HUES64 (cell line): ENCODE measurements at regions not wholly inside any gene's neighbourhood (a gene's known extent, or its start where the extent isn't known, plus 50 kb on each side); places are given as distances from the start of the nearest gene placed in this dataset.

Experiments used
- H3K27ac ChIP-seq: 2 replicates; pipeline ENCODE4 v1.7.0; 2013; ENCODE audit warnings: low read depth, low read length, inconsistent platforms
- H3K27me3 ChIP-seq: 2 replicates; pipeline ENCODE4 v1.6.1; 2013; ENCODE audit warnings: mild to moderate bottlenecking, low read length; ENCODE audit not compliant: insufficient read depth
- H3K36me3 ChIP-seq: 2 replicates; pipeline ENCODE4 v1.6.1; 2013; ENCODE audit warnings: mild to moderate bottlenecking, low read length; ENCODE audit not compliant: insufficient read depth
- H3K4me1 ChIP-seq: 2 replicates; pipeline ENCODE4 v1.6.1; 2013; ENCODE audit warnings: mild to moderate bottlenecking, low read length, moderate library complexity; ENCODE audit not compliant: insufficient read depth
- H3K4me3 ChIP-seq: 2 replicates; pipeline ENCODE4 v1.5.1; 2013; ENCODE audit warnings: mild to moderate bottlenecking, low read length, moderate library complexity
- H3K9ac ChIP-seq: 2 replicates; pipeline ENCODE4 v1.6.1; 2013; ENCODE audit warnings: mild to moderate bottlenecking, low read depth, low read length
- H3K9me3 ChIP-seq: 2 replicates; pipeline ENCODE4 v1.6.1; 2013; ENCODE audit warnings: low read depth, low read length; ENCODE audit not compliant: insufficient read depth
- WGBS: fragments of 150-250, 120-280 bp; methylation state at CpG from one replicate; pipeline ENCODE4 v1.1.7; 2013; ENCODE audit warnings: missing lambda C conversion rate; 5-methylcytosine and 5-hydroxymethylcytosine counted together

DNA sequence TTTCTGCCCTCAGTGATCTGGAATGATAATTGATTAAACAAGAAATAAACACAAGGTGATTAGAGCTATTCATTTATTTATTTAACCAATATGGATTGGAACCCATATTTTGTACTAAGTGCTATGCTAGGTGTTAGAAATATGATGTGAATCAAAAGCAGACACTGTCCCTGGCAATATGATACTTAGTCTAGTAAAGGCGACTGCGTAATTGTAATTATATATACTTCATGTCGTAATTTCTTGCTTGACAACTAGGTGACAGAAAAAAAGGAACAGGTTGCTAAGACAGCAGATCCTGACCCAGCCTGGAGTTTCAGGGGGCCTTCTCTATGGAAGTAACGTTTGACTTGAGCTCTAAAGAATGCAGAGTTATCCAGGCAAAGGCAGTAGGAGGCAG is 236.5 kb upstream of the F9 start:
- WGBS, result 94% methylated on average over 4 of the region's 4 CpGs
- H3K4me3 ChIP-seq, result no peak overlapping the region

DNA sequence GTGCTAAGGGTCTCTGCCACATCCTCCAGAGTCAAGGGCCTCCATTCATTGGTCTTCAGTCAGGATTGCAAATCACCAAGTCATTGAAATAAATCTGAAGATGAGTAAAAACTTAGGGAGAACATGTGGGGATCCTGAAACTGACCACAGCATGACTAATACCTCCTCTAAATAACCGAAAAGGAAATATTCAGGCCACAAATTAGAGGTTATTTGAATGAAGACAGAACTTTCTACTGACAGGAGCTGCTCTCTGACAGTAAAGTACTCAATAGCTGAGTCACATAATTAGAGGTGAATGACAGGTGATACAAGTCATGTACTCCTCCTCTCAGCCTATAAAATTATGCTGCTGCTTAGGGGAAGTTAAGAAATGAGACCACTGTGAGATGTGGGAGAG is 240.2 kb upstream of the F9 start:
- WGBS, result no CpG with 5 or more reads among the region's 1 CpG

More for the DNA sequence above, 236.5 kb upstream of the F9 start:
- no peaks in the 10 kb centered on the region for H3K36me3 ChIP-seq
- H3K27me3 ChIP-seq, result no peaks in the 10 kb centered on the region
- no peaks in the 10 kb centered on the region for H3K4me1 ChIP-seq
- H3K9me3 ChIP-seq, result no peaks in the 10 kb centered on the region
- no peak overlapping the region for H3K9ac ChIP-seq
- no peak overlapping the region for H3K27ac ChIP-seq

DNA sequence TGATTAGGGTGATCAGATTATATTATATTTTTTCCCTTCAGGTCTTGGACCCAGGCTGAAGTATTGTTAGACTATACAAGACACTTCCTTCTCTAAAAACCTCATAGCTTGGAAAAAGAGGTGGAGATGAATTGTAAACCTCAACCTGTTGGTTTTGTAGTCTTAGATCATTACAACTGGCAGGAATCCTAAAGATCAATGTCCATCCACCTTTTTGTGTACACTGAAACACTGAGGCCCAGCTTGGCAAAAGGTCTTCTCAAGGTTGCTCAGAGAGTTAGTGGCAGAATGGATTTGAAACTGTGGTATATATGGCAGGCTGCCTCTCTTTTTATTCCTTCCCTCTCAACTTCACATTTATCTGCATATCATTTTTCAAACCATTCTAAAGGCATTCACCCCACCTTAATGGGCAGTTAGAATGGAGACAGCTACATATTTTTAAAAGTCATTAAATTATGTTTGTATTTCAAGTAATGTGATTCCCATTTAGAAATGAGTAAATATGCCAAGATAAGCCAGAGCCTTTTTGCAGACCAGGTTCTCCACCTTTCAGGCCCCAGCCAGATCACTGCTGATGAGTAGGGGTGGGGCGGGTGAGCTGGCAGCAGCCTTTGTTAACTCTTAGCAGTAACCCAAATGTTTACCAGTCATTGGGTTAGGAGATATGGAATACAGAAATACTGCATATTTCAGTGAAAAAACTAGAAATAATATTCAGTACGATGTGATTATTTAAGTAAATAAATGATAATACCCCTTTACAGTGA is 243.2 kb upstream of the F9 start:
- no peak overlapping the region for H3K4me3 ChIP-seq
- no peaks in the 10 kb centered on the region for H3K27me3 ChIP-seq
- no peaks in the 10 kb centered on the region for H3K4me1 ChIP-seq
- WGBS, result 100% methylated on average over 1 of the region's 2 CpGs
- no peaks in the 10 kb centered on the region for H3K36me3 ChIP-seq
- H3K9ac ChIP-seq, result no peak overlapping the region
- H3K9me3 ChIP-seq, result no peaks in the 10 kb centered on the region
- H3K27ac ChIP-seq, result no peak overlapping the region

More for the DNA sequence above, 240.2 kb upstream of the F9 start:
- Histone ChIP-seq H3K4me3 (no peak overlapping the region), H3K27me3 (no peaks in the 10 kb centered on the region), H3K9ac (no peak overlapping the region), H3K9me3 (no peaks in the 10 kb centered on the region), H3K4me1 (no peaks in the 10 kb centered on the region), H3K27ac (no peak overlapping the region), H3K36me3 (no peaks in the 10 kb centered on the region)

- Histone ChIP-seq H3K27ac (no peak overlapping the region), H3K36me3 (no peaks in the 10 kb centered on the region), H3K4me1 (no peaks in the 10 kb centered on the region), H3K9ac (no peak overlapping the region), H3K27me3 (no peaks in the 10 kb centered on the region), H3K4me3 (no peak overlapping the region), H3K9me3 (no peaks in the 10 kb centered on the region)
- WGBS, result 90% methylated on average over 2 of the region's 2 CpGs
These were observed 244.2 kb upstream of the F9 start for GRCh38 chrX:139286342-139286741.

- no peaks in the 10 kb centered on the region for H3K36me3 ChIP-seq
- 100% methylated on average over 2 of the region's 3 CpGs for WGBS
- H3K4me3 ChIP-seq, result no peak overlapping the region
- no peaks in the 10 kb centered on the region for H3K4me1 ChIP-seq
- H3K9ac ChIP-seq, result no peak overlapping the region
- H3K27ac ChIP-seq, result no peak overlapping the region
- no peaks in the 10 kb centered on the region for H3K27me3 ChIP-seq
- no peaks in the 10 kb centered on the region for H3K9me3 ChIP-seq
These were observed 262.7 kb upstream of the F9 start for GRCh38 chrX:139267851-139268250.

- no peaks in the 10 kb centered on the region for H3K9me3 ChIP-seq
- 89% methylated on average over 2 of the region's 3 CpGs for WGBS
These were observed 284.2 kb upstream of the F9 start for GRCh38 chrX:139246295-139246694.

DNA sequence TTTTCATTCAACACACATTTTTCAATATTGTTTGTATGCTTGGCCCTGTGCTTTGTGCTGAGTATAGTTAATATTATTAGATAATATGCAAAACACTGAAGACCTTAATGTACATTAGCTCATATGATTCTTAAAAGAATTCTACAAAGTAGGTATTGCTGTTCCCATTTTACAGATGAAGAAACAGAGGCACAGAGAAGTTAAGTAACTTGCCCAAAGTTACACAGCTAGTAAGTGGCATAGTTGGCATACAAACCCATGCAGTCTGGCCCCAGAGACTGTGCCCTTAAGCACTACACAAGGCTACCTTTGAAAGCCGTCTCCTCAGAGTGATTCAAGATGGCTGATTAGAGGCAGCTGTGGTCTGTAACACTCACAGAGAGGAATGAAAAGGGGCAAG is 293.4 kb upstream of the F9 start:
- no peaks in the 10 kb centered on the region for H3K9me3 ChIP-seq
- 83% methylated on average over 1 of the region's 1 CpG for WGBS
- no peak overlapping the region for H3K4me3 ChIP-seq
- no peak overlapping the region for H3K9ac ChIP-seq
- no peaks in the 10 kb centered on the region for H3K4me1 ChIP-seq
- no peak overlapping the region for H3K27ac ChIP-seq
- H3K36me3 ChIP-seq, result no peaks in the 10 kb centered on the region
- H3K27me3 ChIP-seq, result no peaks in the 10 kb centered on the region

More at GRCh38 chrX:139246295-139246694, 284.2 kb upstream of the F9 start:
- Histone ChIP-seq H3K27ac (no peak overlapping the region), H3K9ac (no peak overlapping the region), H3K27me3 (no peaks in the 10 kb centered on the region), H3K4me1 (no peaks in the 10 kb centered on the region), H3K36me3 (no peaks in the 10 kb centered on the region), H3K4me3 (no peak overlapping the region)

DNA sequence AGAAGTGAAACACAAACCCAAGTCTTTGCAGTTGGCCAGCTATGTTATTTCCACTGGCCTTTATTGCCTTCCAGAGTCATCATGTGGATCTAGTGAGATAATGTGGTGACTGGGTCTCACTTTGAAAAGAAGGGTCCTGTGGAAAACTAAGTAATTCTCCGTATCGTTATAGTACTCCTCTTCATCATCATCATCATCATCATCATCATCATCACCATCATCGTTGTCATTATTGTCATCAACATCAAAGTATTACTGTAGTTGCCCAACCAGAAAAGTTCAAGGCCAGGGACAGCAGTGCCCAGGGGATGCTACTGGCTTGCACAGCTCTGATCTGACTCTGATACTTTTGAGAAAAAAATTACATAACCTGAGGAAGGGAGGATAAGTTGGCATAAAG is 295.6 kb upstream of the F9 start:
- no peaks in the 10 kb centered on the region for H3K36me3 ChIP-seq
- H3K27me3 ChIP-seq, result no peaks in the 10 kb centered on the region
- no peak overlapping the region for H3K4me3 ChIP-seq
- no peaks in the 10 kb centered on the region for H3K9me3 ChIP-seq
- H3K4me1 ChIP-seq, result no peaks in the 10 kb centered on the region
- WGBS, result 93% methylated on average over 3 of the region's 3 CpGs
- no peak overlapping the region for H3K27ac ChIP-seq
- H3K9ac ChIP-seq, result no peak overlapping the region

GRCh38 chrX:139224953-139225665 is 305.4 kb upstream of the F9 start:
- WGBS, result 14% methylated on average over 10 of the region's 10 CpGs
- Histone ChIP-seq H3K4me1 (peaks cover 19% of the 10 kb centered on the region), H3K27me3 (peaks cover 8% of the 10 kb centered on the region; the same call in 1 of the 2 replicates)

DNA sequence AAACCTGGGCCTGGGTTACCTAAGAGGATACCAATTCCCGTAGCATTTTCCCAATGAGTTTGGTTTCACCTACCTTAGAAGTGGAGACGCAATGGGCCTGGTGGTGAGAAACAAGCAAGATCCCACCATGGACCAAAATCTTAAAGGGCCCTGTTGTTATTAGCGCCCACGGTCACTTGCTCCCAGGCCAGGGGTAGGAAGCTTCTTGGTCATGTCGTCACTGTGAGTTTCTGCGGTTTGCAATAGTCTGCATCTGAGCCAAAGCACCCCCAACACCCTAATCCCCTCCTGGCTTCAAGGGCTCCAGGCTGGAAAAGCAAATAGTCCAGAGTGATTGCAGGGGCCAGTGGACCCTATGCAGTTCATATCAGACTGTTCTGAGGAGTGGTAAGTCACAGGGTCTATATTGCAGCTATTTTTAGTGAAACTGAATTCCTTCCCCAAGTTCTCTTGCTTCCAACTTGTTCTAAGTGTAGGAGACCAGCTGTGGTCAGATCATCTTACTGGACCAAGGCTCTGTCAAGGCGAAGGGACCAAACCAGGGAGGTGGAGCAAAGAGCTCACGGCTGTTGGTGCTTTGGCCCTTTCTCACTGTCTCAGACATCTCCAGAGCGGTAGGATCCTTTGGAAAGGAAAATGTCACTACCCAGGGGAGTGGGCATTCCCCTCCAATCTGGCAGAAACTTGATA is 307.9 kb upstream of the F9 start:
- H3K36me3 ChIP-seq, result no peaks in the 10 kb centered on the region
- peaks cover 19% of the 10 kb centered on the region for H3K4me1 ChIP-seq
- H3K4me3 ChIP-seq, result no peak overlapping the region
- no peaks in the 10 kb centered on the region for H3K9me3 ChIP-seq
- H3K27ac ChIP-seq, result no peak overlapping the region
- H3K9ac ChIP-seq, result no peak overlapping the region
- WGBS, result 93% methylated on average over 9 of the region's 9 CpGs
- H3K27me3 ChIP-seq, result peaks cover 8% of the 10 kb centered on the region; the same call in 1 of the 2 replicates

More at GRCh38 chrX:139224953-139225665, 305.4 kb upstream of the F9 start:
- Histone ChIP-seq H3K36me3 (no peaks in the 10 kb centered on the region), H3K4me3 (no peak overlapping the region), H3K27ac (peak overlapping the region; percentile 68), H3K9me3 (no peaks in the 10 kb centered on the region), H3K9ac (no peak overlapping the region; the same call in 1 of the 2 replicates)

DNA sequence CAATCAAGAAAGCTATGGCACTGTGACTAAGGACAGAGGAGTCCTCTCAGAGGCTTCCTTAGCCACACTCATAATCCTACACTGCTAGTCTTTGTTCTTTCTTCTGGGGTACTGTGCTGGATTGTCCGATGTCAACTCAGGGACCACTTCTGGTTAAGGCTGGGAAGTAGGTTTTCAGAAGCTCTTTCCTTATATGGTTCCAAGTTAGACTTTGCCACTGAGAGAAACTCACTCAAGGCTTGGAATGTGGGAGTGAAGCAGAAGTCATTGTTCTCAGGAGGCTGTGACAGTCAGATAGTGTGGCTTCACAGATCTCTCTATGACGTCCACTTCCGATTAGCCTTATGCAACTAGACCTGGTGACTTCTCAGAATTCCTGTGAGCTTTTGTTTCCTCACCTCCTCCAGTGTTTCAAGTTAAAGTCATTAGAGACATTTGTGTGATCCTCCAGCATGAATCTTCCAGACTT is 317.3 kb upstream of the F9 start:
- Histone ChIP-seq H3K27me3 (peaks cover 18% of the 10 kb centered on the region), H3K4me1 (peaks cover 8% of the 10 kb centered on the region; the same call in 1 of the 2 replicates), H3K9me3 (no peaks in the 10 kb centered on the region), H3K4me3 (no peak overlapping the region), H3K36me3 (no peaks in the 10 kb centered on the region), H3K27ac (no peak overlapping the region), H3K9ac (no peak overlapping the region)
- WGBS, result 96% methylated on average over 3 of the region's 3 CpGs
